Activated CD4-positive, alpha-beta memory T cell treated with anti-CD3 and anti-CD28 coated beads, Interleukin-2, amount 10 ng/mL, durations not matched to agents 7 days and 5 days (primary cell): ENCODE measurements at regions not wholly inside any gene's neighbourhood (a gene's known extent, or its start where the extent isn't known, plus 50 kb on each side); places are given as distances from the start of the nearest gene placed in this dataset.

Experiments
- CTCF ChIA-PET: fragments of 350-600 bp; sonication (Branson Sonifier 250); formaldehyde crosslinking; loops from one replicate; lab custom pipeline; 2021; ENCODE audit warnings: antibody characterized with exemption, inconsistent platforms; lab: Charles Lee
- POLR2A ChIA-PET: fragments of 350-600 bp; sonication (Branson Sonifier 250); formaldehyde crosslinking; loops from one replicate; lab custom pipeline; 2021; ENCODE audit warnings: antibody characterized with exemption; lab: Charles Lee
- DNase-seq: peaks from one replicate; pipeline ENCODE4 v3.0.0-alpha.2; 2020
- H3K27ac Mint-ChIP-seq: one replicate; pipeline ENCODE4 v1.8.0; 2021; ENCODE audit warnings: mild to moderate bottlenecking, mixed read lengths
- H3K27me3 Mint-ChIP-seq: one replicate; pipeline ENCODE4 v1.8.0; 2021; ENCODE audit warnings: mixed read lengths
- H3K36me3 Mint-ChIP-seq: one replicate; pipeline ENCODE4 v1.8.0; 2021; ENCODE audit warnings: low read depth, mixed read lengths
- H3K4me1 Mint-ChIP-seq: one replicate; pipeline ENCODE4 v1.8.0; 2021; ENCODE audit warnings: mixed read lengths
- H3K4me3 Mint-ChIP-seq: one replicate; pipeline ENCODE4 v1.8.0; 2021; ENCODE audit warnings: mild to moderate bottlenecking, mixed read lengths
- H3K9me3 Mint-ChIP-seq: one replicate; pipeline ENCODE4 v1.8.0; 2021; ENCODE audit warnings: mixed read lengths

DNA sequence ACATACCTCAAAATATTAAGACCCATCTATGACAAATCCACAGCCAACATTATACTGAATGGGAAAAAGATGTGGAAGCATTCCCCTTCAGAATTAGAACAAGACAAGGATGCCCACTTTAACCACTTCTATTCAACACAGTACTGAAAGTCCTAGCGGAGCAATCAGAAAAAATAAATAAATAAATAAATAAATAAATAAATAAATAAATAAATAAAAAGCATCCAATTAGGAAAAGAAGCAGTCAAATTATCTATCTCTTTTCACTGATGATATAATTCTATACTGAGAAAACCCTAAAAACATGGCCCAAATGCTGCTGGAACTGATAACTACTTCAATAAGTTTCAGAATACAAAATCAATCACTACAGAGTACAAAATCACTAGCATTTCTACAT is 67.5 kb downstream of the PRR32 start:
- ChIA-PET POLR2A (no interaction called here), CTCF (no interaction called here)
- no peak overlapping the region for H3K4me3 Mint-ChIP-seq
- DNase-seq: no peak
- H3K27me3 Mint-ChIP-seq: no peaks in the 10 kb centered on the region
- H3K4me1 Mint-ChIP-seq: no peaks in the 10 kb centered on the region
- H3K27ac Mint-ChIP-seq: no peak overlapping the region
- H3K9me3 Mint-ChIP-seq: no peaks in the 10 kb centered on the region
- H3K36me3 Mint-ChIP-seq: no peaks in the 10 kb centered on the region

DNA sequence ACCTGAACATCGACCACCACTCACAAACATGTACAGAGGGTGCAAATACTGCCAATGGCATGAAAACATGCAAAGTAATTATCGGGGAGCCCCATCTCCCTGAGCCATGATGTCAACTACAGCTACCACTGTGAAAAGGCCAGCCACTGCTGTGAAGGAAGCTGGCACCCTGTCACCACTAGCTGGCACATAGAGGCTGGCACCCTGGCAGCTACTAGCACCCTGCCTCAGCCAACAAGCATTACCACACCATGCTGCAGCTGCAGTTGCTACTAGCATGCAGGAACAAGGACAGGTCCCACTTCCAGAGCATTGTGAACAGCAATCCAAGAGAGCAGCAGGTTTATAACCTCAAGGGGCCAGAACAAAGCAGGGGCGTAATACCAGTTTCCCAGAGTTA is 81.4 kb downstream of the PRR32 start:
- H3K9me3 Mint-ChIP-seq: peaks cover 2% of the 10 kb centered on the region
- no peaks in the 10 kb centered on the region for H3K4me1 Mint-ChIP-seq
- H3K36me3 Mint-ChIP-seq: no peaks in the 10 kb centered on the region

DNA sequence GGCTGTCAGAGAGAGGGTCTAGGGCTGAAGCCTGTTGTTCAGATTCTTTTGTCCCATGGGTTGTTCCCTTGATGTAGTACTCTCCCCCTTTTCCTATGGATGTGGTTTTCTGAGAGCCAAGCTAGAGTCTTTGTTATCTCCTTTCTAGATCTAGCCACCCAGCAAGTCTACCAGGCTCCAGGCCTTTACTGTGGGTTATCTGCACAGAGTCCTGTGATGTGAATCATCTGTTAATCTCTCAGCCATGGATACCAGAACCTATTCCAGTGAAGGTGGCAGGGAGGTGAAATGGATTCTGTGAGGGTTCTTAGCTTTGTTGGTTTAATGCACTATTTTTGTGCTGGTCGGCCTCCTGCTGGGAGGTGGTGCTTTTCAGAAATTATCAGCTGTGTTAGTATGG is 109.5 kb downstream of the PRR32 start:
- no peaks in the 10 kb centered on the region for H3K36me3 Mint-ChIP-seq
- no peaks in the 10 kb centered on the region for H3K4me1 Mint-ChIP-seq
- no peaks in the 10 kb centered on the region for H3K27me3 Mint-ChIP-seq
- ChIA-PET CTCF (no interaction called here), POLR2A (no interaction called here)
- no peak for DNase-seq
- no peak overlapping the region for H3K27ac Mint-ChIP-seq
- H3K9me3 Mint-ChIP-seq: no peaks in the 10 kb centered on the region
- H3K4me3 Mint-ChIP-seq: no peak overlapping the region

More for the DNA sequence above, 81.4 kb downstream of the PRR32 start:
- ChIA-PET POLR2A (no interaction called here), CTCF (no interaction called here)
- Mint-ChIP-seq H3K27me3 (no peaks in the 10 kb centered on the region), H3K4me3 (no peak overlapping the region), H3K27ac (no peak overlapping the region)
- no peak for DNase-seq

DNA sequence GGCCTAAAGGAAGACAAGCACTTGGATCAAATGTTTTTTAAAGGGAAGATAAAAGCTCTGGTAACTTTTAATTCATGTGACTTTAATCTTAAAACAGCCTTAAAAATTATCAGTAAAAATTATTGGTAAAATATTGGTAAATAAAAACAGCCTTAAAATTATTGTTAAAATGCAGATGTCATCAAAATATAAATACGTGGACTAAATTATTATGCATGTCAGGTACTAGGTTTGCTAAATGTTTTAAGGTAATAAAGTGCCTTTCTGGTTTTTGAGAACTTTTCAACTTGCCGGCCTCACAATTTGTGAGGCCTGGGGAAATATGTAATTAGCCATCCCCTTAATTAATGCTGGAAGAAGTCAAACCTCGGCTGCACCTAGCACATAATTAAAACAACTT is 147.7 kb downstream of the PRR32 start:
- Mint-ChIP-seq H3K9me3 (no peaks in the 10 kb centered on the region), H3K36me3 (no peaks in the 10 kb centered on the region), H3K4me1 (no peaks in the 10 kb centered on the region), H3K27ac (no peak overlapping the region), H3K27me3 (no peaks in the 10 kb centered on the region), H3K4me3 (no peak overlapping the region)
- ChIA-PET POLR2A (no interaction called here), CTCF (no interaction called here)
- DNase-seq: no peak

DNA sequence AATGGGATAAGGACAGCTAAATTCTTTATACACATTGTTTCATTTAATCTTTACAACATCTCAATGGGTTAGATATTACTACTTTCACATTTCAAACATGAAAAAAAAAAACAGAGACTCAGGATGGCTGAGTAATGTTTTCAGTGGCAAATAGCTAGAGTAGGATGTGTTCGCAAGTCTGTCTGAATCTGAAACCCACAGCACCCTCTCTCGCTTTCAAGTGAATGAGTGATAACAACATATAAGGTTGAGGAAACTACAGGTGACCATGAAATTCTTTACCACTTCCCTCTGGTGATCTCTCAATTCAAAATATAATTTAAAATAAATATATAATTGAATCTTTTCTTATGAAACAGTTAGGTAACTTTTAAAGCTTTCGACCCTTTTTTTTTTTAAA is 162.6 kb downstream of the PRR32 start:
- H3K36me3 Mint-ChIP-seq: no peaks in the 10 kb centered on the region

DNA sequence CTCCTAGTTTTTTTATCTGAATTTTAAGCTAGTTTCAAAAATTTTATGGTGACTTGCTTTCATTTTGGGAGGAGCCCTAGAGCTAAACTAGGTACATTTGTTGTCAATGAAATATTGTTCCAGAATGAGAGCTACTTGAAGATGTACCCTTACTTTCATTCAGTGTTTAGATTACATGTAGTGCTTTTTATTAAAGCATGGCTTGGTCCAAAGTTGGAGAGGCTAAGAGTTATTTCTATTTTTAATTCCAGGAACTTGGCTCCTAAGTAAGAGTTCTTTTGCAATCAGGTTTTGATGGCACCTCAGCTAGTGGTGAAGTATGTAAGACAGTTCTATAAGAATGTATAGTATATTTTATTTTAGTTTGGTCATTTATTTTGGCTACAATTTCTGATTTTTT is 165.5 kb downstream of the PRR32 start:
- H3K27ac Mint-ChIP-seq: no peak overlapping the region
- no peak for DNase-seq
- no peaks in the 10 kb centered on the region for H3K4me1 Mint-ChIP-seq
- ChIA-PET CTCF (no interaction called here), POLR2A (no interaction called here)
- no peaks in the 10 kb centered on the region for H3K27me3 Mint-ChIP-seq
- H3K9me3 Mint-ChIP-seq: no peaks in the 10 kb centered on the region
- no peaks in the 10 kb centered on the region for H3K36me3 Mint-ChIP-seq
- H3K4me3 Mint-ChIP-seq: no peak overlapping the region

More for the DNA sequence above, 162.6 kb downstream of the PRR32 start:
- no peaks in the 10 kb centered on the region for H3K4me1 Mint-ChIP-seq
- DNase-seq: no peak
- no peaks in the 10 kb centered on the region for H3K9me3 Mint-ChIP-seq
- no peak overlapping the region for H3K4me3 Mint-ChIP-seq
- no peaks in the 10 kb centered on the region for H3K27me3 Mint-ChIP-seq
- ChIA-PET CTCF (no interaction called here), POLR2A (no interaction called here)
- no peak overlapping the region for H3K27ac Mint-ChIP-seq

DNA sequence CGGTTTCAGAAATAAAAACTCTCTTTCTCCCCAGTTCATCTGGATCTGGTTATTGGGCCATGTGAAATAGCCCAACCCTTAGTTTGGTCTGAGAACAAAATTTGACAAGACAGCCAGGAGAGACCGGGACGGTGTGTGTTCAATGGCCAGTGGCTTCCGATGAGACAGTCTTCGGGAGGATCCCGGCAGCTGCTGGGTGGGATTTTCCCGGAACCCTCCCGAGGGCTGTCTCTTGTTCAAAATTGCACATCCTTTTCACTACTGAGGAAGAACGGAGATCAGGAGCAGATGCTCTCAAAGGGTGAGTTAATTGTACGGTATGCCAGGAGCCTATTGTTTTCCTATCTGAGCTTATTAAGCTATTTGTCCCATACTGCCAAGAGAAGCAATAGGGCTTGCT is 166.5 kb downstream of the PRR32 start:
- ChIA-PET POLR2A (interaction anchor here (0.6 kb wide), 1 partner anchor 91 kb away, joined by 3 read pairs; no protein-coding TSS in a partner anchor), CTCF (no interaction called here)
- Mint-ChIP-seq H3K27ac (no peak overlapping the region), H3K9me3 (no peaks in the 10 kb centered on the region), H3K4me1 (no peaks in the 10 kb centered on the region), H3K27me3 (no peaks in the 10 kb centered on the region), H3K36me3 (no peaks in the 10 kb centered on the region), H3K4me3 (no peak overlapping the region)
- no peak for DNase-seq

DNA sequence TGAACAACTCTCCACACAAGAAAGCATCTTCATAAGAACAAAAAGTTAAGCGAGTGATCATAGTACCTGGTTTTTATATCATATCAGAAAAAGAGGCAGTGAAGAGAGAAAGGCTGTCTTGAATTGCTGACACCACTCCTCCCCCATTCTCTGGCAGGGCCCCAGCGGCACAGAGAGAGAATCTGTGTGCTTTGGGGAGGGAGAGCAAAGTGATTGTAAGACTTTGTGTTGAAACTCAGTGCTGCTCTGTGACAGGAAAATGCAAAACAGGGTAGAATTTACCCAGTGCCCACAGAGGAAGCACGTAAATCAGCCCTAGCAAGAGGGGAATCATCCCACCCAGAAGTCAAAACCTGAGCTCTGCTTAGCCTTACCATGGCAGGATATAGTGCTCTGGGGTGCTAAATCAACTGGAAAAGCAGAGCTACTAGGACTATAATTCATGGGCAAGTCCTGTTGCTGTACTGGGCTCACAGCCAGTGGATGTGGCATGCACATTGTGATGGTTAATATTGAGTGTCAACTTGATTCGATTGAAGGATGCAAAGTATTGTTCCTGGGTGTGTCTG is 174.6 kb downstream of the PRR32 start:
- no peaks in the 10 kb centered on the region for H3K9me3 Mint-ChIP-seq
- POLR2A ChIA-PET: no interaction called here
- H3K27me3 Mint-ChIP-seq: no peaks in the 10 kb centered on the region

DNA sequence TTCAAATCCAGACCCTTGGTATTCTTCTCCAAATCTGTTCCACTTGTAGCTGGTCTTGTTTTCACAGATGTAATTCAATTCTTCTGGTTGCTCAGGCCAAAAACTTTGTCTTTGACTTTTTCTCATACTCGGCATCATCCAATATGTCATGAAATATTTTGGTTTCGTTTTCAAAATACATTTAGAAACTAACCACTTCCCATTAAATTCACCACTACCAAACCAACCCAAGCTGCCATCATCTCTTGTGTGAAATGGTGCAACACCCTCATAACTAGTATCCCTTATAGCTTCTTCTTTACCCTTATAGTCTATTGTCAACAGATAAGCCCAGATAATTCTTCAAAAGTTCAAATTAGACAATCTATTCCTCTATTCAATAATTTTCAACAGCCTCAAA is 192.1 kb downstream of the PRR32 start:
- Mint-ChIP-seq H3K4me1 (no peaks in the 10 kb centered on the region), H3K27ac (no peak overlapping the region), H3K27me3 (no peaks in the 10 kb centered on the region), H3K4me3 (no peak overlapping the region), H3K9me3 (peaks cover 5% of the 10 kb centered on the region), H3K36me3 (no peaks in the 10 kb centered on the region)
- ChIA-PET CTCF (no interaction called here), POLR2A (no interaction called here)
- DNase-seq: no peak

More for the DNA sequence above, 174.6 kb downstream of the PRR32 start:
- Mint-ChIP-seq H3K36me3 (no peaks in the 10 kb centered on the region), H3K4me3 (no peak overlapping the region), H3K4me1 (no peaks in the 10 kb centered on the region), H3K27ac (no peak overlapping the region)
- CTCF ChIA-PET: no interaction called here
- DNase-seq: no peak

DNA sequence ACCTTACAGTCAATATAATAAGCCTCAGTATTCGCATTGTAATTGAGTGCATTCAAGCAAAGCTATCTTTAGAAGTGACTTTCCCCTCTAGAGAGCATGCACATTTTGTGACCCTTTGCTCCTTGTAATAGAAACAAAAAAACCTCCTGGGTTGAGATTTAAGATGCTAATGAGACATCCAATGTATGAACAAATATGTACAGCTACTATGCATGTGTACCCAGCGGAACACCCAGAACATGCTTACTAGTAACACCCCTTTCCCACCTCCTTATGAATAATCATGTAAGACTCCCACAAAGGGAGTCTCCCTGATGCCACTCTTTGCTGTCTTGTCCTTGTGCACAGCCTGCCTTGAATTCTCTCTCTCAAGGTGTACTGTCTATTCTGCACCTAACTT is 205.5 kb downstream of the PRR32 start:
- no peaks in the 10 kb centered on the region for H3K27me3 Mint-ChIP-seq
- DNase-seq: no peak
- POLR2A ChIA-PET: no interaction called here
- no peak overlapping the region for H3K4me3 Mint-ChIP-seq
- no peaks in the 10 kb centered on the region for H3K4me1 Mint-ChIP-seq
- peaks cover 3% of the 10 kb centered on the region for H3K9me3 Mint-ChIP-seq
- H3K36me3 Mint-ChIP-seq: no peaks in the 10 kb centered on the region
- no peak overlapping the region for H3K27ac Mint-ChIP-seq
- CTCF ChIA-PET: no interaction called here

DNA sequence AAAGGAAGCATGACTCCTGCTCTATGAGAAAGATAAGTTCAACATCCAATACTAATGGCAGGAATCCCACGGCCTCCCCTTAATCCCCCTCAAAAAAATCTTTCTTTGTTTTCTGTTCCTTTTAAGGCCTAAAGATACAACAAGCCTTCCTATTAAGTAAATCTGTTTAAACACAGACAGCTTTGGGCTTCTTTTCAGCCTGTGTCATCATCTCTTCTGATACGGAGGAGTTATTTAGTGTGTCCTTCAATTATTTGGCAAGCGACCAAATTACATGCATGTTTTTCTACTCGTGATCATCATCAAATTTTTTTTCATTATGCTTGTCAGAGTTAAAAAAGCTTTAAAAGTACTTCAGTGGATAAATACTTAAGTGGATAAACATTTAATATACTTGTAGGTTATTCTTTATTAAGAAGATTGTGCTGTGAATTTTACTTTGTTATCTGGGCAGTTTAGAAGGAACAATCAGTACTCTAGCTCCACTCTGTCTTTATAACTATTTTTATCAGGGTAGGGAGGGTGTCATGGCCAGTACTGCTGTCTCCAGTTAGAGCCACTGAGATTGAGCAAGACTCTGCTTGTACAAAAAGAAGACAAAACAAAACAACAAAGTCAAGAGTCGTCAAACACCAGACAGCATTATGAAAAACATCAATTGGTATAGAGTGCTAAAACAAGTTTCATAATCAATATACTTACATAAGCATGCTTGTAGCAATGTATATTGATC is 210.7 kb downstream of the PRR32 start:
- no peaks in the 10 kb centered on the region for H3K27me3 Mint-ChIP-seq
- CTCF ChIA-PET: no interaction called here
- H3K9me3 Mint-ChIP-seq: no peaks in the 10 kb centered on the region
- no peaks in the 10 kb centered on the region for H3K36me3 Mint-ChIP-seq
- no peak overlapping the region for H3K27ac Mint-ChIP-seq
- H3K4me3 Mint-ChIP-seq: no peak overlapping the region
- no peaks in the 10 kb centered on the region for H3K4me1 Mint-ChIP-seq
- POLR2A ChIA-PET: no interaction called here
- no peak for DNase-seq

DNA sequence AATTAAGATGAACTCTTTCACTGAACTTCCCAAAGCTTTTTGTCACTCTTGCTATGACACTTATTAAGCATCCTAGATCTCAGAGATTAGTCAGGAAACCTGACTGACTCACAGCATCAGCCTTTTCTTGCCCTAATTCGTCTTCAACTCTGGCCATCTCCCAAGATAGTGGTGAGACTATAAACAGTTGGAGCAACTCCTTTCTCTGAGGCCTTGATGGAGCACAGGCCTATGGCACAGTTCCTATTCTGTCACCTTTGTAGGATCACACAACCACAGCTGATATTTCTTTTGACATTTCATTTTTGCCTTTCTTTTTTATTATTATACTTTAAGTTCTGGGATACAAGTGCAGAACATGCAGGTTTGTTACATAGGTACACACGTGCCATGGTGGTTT is 217.6 kb downstream of the PRR32 start:
- CTCF ChIA-PET: no interaction called here
- no peaks in the 10 kb centered on the region for H3K9me3 Mint-ChIP-seq

DNA sequence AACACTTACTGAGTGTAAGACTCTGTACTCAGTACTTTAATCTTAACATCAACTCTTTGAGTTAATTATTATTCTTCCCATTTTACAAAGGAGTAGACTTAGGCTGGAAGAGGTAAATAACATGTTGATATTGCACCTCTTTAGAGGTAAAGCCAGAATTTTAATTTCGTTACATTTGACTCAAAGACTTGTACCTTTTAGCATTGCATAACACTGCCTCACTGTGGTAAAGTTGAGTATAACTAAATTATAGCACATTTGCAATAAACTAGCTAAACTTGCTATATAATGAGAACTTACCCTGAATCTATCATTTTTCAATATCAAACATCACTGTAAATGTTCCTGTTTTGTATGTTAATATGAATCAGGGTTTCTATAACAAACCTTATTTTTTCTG is 218.5 kb downstream of the PRR32 start:
- no peaks in the 10 kb centered on the region for H3K36me3 Mint-ChIP-seq
- H3K4me3 Mint-ChIP-seq: no peak overlapping the region
- DNase-seq: no peak
- no peaks in the 10 kb centered on the region for H3K4me1 Mint-ChIP-seq
- no peaks in the 10 kb centered on the region for H3K27me3 Mint-ChIP-seq
- CTCF ChIA-PET: no interaction called here
- no peaks in the 10 kb centered on the region for H3K9me3 Mint-ChIP-seq
- POLR2A ChIA-PET: no interaction called here
- no peak overlapping the region for H3K27ac Mint-ChIP-seq

More for the DNA sequence above, 217.6 kb downstream of the PRR32 start:
- no peak for DNase-seq
- Mint-ChIP-seq H3K36me3 (no peaks in the 10 kb centered on the region), H3K4me1 (no peaks in the 10 kb centered on the region), H3K4me3 (no peak overlapping the region), H3K27ac (no peak overlapping the region), H3K27me3 (no peaks in the 10 kb centered on the region)
- POLR2A ChIA-PET: no interaction called here
